MCF 10A (cell line): ENCODE measurements at regions not wholly inside any gene's neighbourhood (a gene's known extent, or its start where the extent isn't known, plus 50 kb on each side); places are given as distances from the start of the nearest gene placed in this dataset.
A peak's percentile ranks its signal among the peaks of the same experiment; 100 is the strongest.

Experiments
- BruUV-seq: library from RNA; stranded (reverse); fragments of 400-500 nt; replicated peaks from 2 replicates; lab custom pipeline; 2021; lab: Mats Ljungman, UMichigan
- CTCF ChIA-PET: fragments of 300-600 bp; sonication (Branson Sonifier 250); formaldehyde crosslinking; extraction: SDS; loops from one replicate; lab custom pipeline; 2021; ENCODE audit warnings: antibody characterized with exemption, inconsistent platforms; lab: Yijun Ruan, JAX
- POLR2A ChIA-PET: fragments of 300-600, 350-650 bp; sonication (Branson Sonifier 250); formaldehyde crosslinking; extraction: SDS; loops from one replicate; lab custom pipeline; 2020; ENCODE audit warnings: antibody characterized with exemption, inconsistent platforms; lab: Yijun Ruan, JAX
- DNase-seq: peaks from one replicate; pipeline ENCODE4 v3.0.0-alpha.2; 2018; ENCODE audit not compliant: unreplicated experiment
- H3K27ac Mint-ChIP-seq: one replicate; pipeline ENCODE4 v1.8.0; 2022; ENCODE audit warnings: mild to moderate bottlenecking, low read depth, mixed read lengths; ENCODE audit not compliant: unreplicated experiment
- H3K27me3 Mint-ChIP-seq: one replicate; pipeline ENCODE4 v1.8.0; 2022; ENCODE audit warnings: mixed read lengths; ENCODE audit not compliant: insufficient read depth, unreplicated experiment
- H3K36me3 Mint-ChIP-seq: one replicate; pipeline ENCODE4 v1.8.0; 2022; ENCODE audit warnings: mild to moderate bottlenecking, moderate library complexity, mixed read lengths; ENCODE audit not compliant: insufficient read depth, unreplicated experiment
- H3K4me1 Mint-ChIP-seq: one replicate; pipeline ENCODE4 v1.8.0; 2022; ENCODE audit warnings: mixed read lengths; ENCODE audit not compliant: insufficient read depth, unreplicated experiment
- H3K4me3 Mint-ChIP-seq: one replicate; pipeline ENCODE4 v1.8.0; 2022; ENCODE audit warnings: mild to moderate bottlenecking, moderate library complexity, mixed read lengths; ENCODE audit not compliant: unreplicated experiment
- H3K9me3 Mint-ChIP-seq: one replicate; pipeline ENCODE4 v1.8.0; 2022; ENCODE audit warnings: mixed read lengths; ENCODE audit not compliant: unreplicated experiment
- intact Hi-C: fragments of 100-400 bp; cut with micrococcal nuclease; formaldehyde crosslinking; loops from 2 replicates; pipeline ENCODE4 v1.14.1; 2022
- TF ChIP-seq, protein P1 (sequence below): fragments of 200-600 bp; IDR thresholded peaks from one replicate; pipeline ENCODE4 v1.8.0; 2022; ENCODE audit warnings: antibody characterized with exemption, mild to moderate bottlenecking; ENCODE audit not compliant: unreplicated experiment

DNA sequence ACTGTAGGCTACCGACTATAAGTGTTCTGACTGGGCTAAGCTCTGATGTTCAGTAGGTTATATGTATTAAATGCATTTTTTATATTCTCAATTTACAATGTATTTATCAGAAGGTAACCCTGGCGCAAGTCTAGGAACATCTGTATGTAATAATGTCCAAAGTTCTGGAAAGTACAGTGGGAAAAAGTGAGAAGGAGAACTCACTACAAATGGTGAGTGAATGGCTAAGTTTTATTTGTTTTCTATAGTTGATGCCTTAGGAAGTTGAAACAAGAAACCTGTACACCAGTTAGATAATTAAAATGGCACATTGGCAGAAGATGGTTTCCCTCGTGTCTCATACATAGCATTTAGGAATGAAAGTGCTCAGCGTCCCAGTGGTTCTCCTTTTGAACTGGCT, 333.4 kb upstream of the THRB start:
- BruUV-seq = no TSS peak
- H3K27ac Mint-ChIP-seq = no peak overlapping the region
- H3K36me3 Mint-ChIP-seq = no peaks in the 10 kb centered on the region
- ChIA-PET CTCF (interaction anchor here (0.6 kb wide), 1 partner anchor 903 kb away, joined by 3 read pairs; no protein-coding TSS in a partner anchor), POLR2A (no interaction called here)
- peaks cover 11% of the 10 kb centered on the region for H3K4me1 Mint-ChIP-seq
- intact Hi-C loops = no loop called here
- peaks cover 14% of the 10 kb centered on the region for H3K27me3 Mint-ChIP-seq
- H3K4me3 Mint-ChIP-seq = no peak overlapping the region
- H3K9me3 Mint-ChIP-seq = peaks cover 5% of the 10 kb centered on the region
- DNase-seq = no peak
- TF ChIP-seq, protein P1, sequence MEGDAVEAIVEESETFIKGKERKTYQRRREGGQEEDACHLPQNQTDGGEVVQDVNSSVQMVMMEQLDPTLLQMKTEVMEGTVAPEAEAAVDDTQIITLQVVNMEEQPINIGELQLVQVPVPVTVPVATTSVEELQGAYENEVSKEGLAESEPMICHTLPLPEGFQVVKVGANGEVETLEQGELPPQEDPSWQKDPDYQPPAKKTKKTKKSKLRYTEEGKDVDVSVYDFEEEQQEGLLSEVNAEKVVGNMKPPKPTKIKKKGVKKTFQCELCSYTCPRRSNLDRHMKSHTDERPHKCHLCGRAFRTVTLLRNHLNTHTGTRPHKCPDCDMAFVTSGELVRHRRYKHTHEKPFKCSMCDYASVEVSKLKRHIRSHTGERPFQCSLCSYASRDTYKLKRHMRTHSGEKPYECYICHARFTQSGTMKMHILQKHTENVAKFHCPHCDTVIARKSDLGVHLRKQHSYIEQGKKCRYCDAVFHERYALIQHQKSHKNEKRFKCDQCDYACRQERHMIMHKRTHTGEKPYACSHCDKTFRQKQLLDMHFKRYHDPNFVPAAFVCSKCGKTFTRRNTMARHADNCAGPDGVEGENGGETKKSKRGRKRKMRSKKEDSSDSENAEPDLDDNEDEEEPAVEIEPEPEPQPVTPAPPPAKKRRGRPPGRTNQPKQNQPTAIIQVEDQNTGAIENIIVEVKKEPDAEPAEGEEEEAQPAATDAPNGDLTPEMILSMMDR = no peak

- ChIA-PET CTCF (no interaction called here), POLR2A (no interaction called here)
- no peaks in the 10 kb centered on the region for H3K36me3 Mint-ChIP-seq
- no peak for DNase-seq
- intact Hi-C loops = no loop called here
- TF ChIP-seq, protein P1 = no peak
- peaks cover 5% of the 10 kb centered on the region for H3K9me3 Mint-ChIP-seq
- H3K27ac Mint-ChIP-seq = no peak overlapping the region
- BruUV-seq = no TSS peak
- H3K27me3 Mint-ChIP-seq = peaks cover 14% of the 10 kb centered on the region
- peak overlapping the region; percentile 17 for H3K4me3 Mint-ChIP-seq
- H3K4me1 Mint-ChIP-seq = peaks cover 17% of the 10 kb centered on the region
Observed at GRCh38 chr3:24828551-24828950, 333.9 kb upstream of the THRB start.

GRCh38 chr3:24829011-24829581, 334.4 kb upstream of the THRB start:
- intact Hi-C loops = no loop called here
- H3K27ac Mint-ChIP-seq = no peak overlapping the region
- no TSS peak for BruUV-seq
- no peak for DNase-seq
- peaks cover 17% of the 10 kb centered on the region for H3K4me1 Mint-ChIP-seq
- TF ChIP-seq, protein P1 = no peak
- peaks cover 5% of the 10 kb centered on the region for H3K9me3 Mint-ChIP-seq
- ChIA-PET CTCF (no interaction called here), POLR2A (no interaction called here)
- peaks cover 14% of the 10 kb centered on the region for H3K27me3 Mint-ChIP-seq
- no peaks in the 10 kb centered on the region for H3K36me3 Mint-ChIP-seq
- H3K4me3 Mint-ChIP-seq = peak overlapping the region; percentile 57

DNA sequence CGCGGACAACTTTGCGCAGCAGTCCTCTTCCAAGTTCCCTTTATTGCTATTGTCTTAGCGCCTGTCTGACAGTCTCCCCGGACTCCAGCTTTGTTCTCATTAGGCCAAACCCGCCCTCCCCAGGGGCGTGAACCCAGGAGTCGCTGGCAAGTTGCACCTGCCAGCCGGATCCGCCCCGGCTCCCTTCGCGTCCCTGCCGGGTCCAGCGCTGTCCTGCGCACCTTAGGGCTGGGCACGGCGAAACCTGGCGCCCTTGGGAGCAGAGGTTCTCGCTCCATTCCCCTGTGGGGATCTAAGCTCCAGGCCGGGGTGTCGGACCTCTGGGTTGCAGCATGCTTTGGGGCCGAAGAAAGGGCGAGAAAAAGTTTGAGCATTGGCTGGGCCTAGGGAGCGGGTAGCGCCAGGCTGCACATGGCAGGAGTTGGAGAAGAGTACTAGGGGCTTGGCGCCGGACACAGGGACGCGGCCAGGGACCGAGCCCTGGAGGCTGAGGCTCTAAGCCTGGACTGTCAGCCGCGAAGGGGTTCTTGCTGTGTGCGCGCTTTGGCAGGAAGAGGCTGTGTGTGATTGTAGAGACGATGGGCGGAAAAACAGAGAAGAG, 335.1 kb upstream of the THRB start:
- H3K27ac Mint-ChIP-seq = no peak overlapping the region
- H3K27me3 Mint-ChIP-seq = peaks cover 14% of the 10 kb centered on the region
- peak overlapping the region; percentile 57 for H3K4me3 Mint-ChIP-seq
- TF ChIP-seq, protein P1 = no peak
- H3K36me3 Mint-ChIP-seq = no peaks in the 10 kb centered on the region
- POLR2A ChIA-PET = interaction anchor here (0.7 kb wide), 1 partner anchor 878 kb away, joined by 3 read pairs; no protein-coding TSS in a partner anchor
- no TSS peak for BruUV-seq
- intact Hi-C loops = no loop called here
- peaks cover 17% of the 10 kb centered on the region for H3K4me1 Mint-ChIP-seq
- DNase-seq = no peak
- CTCF ChIA-PET = no interaction called here
- peaks cover 7% of the 10 kb centered on the region for H3K9me3 Mint-ChIP-seq
